Kidney (tissue), 13 donors: ENCODE measurements at regions not wholly inside any gene's neighbourhood (a gene's known extent, or its start where the extent isn't known, plus 50 kb on each side); places are given as distances from the start of the nearest gene placed in this dataset.
A peak's percentile ranks its signal among the peaks of the same experiment; 100 is the strongest.

Source experiments
- DNase-seq, 5 donors: peaks; one replicate each; pipeline ENCODE4 v3.0.0-alpha.2; 2013 to 2020
- FAIRE-seq: peaks from 2 replicates; lab custom pipeline; 2012; peaks lifted over from hg19 to GRCh38; lab: Jason Lieb, UNC
- H3K27ac ChIP-seq, 2 donors: one replicate each; pipeline ENCODE4 v1.7.0; 2013; ENCODE audit warnings: low read depth in 2 of 2, low read length in 2 of 2, inconsistent platforms in 1 of 2
- H3K27me3 ChIP-seq: one replicate; pipeline ENCODE4 v1.7.1; 2013; ENCODE audit warnings: low read length, inconsistent platforms; ENCODE audit not compliant: control insufficient read depth, insufficient read depth
- H3K36me3 ChIP-seq, 3 donors: one replicate each; pipeline versions ENCODE4 v1.7.0 to v1.7.1; 2013; ENCODE audit warnings: low read length in 3 of 3, control low read depth in 1 of 3, inconsistent platforms in 1 of 3; ENCODE audit not compliant: insufficient read depth in 3 of 3, control insufficient read depth in 2 of 3
- H3K4me1 ChIP-seq, 3 donors: one replicate each; pipeline versions ENCODE4 v1.7.0 to v1.7.1; 2013; ENCODE audit warnings: low read length in 3 of 3, inconsistent platforms in 1 of 3, low read depth in 1 of 3; ENCODE audit not compliant: control insufficient read depth in 2 of 3, insufficient read depth in 2 of 3
- H3K4me3 ChIP-seq, 3 donors: one replicate each; pipeline versions ENCODE4 v1.7.0 to v1.8.1; 2013; ENCODE audit warnings: low read length in 3 of 3, control low read depth in 1 of 3, inconsistent platforms in 1 of 3
- H3K9ac ChIP-seq, 3 donors: one replicate each; pipeline versions ENCODE4 v1.7.0 to v1.7.1; 2013; ENCODE audit warnings: low read length in 3 of 3, control low read depth in 1 of 3, inconsistent platforms in 1 of 3
- H3K9me3 ChIP-seq, 3 donors: one replicate each; pipeline versions ENCODE4 v1.7.0 to v1.7.1; 2013; ENCODE audit warnings: low read length in 3 of 3, control low read depth in 1 of 3, inconsistent platforms in 1 of 3; ENCODE audit not compliant: control insufficient read depth in 2 of 3, insufficient read depth in 1 of 3
- intact Hi-C: fragments of 100-400 bp; cut with DNase I; formaldehyde crosslinking; loops from one replicate; pipeline ENCODE4 v1.11.1; 2022
- TF ChIP-seq, protein P1 (sequence below): IDR thresholded peaks from 3 replicates; pipeline ENCODE4 v1.5.1; 2012; ENCODE audit warnings: mild to moderate bottlenecking, moderate library complexity, borderline replicate concordance; ENCODE audit not compliant: insufficient read depth; ENCODE audit errors: extremely low read depth
- donor health status: control.
- donor health status: control.
- donor health status: control.
- donor health status: control.
- donor health status: control.
- donor health status: DM: yes; HTN: yes; CAD: no.
- donor health status: Normal renal cell carcinoma (clear cell type).

DNA sequence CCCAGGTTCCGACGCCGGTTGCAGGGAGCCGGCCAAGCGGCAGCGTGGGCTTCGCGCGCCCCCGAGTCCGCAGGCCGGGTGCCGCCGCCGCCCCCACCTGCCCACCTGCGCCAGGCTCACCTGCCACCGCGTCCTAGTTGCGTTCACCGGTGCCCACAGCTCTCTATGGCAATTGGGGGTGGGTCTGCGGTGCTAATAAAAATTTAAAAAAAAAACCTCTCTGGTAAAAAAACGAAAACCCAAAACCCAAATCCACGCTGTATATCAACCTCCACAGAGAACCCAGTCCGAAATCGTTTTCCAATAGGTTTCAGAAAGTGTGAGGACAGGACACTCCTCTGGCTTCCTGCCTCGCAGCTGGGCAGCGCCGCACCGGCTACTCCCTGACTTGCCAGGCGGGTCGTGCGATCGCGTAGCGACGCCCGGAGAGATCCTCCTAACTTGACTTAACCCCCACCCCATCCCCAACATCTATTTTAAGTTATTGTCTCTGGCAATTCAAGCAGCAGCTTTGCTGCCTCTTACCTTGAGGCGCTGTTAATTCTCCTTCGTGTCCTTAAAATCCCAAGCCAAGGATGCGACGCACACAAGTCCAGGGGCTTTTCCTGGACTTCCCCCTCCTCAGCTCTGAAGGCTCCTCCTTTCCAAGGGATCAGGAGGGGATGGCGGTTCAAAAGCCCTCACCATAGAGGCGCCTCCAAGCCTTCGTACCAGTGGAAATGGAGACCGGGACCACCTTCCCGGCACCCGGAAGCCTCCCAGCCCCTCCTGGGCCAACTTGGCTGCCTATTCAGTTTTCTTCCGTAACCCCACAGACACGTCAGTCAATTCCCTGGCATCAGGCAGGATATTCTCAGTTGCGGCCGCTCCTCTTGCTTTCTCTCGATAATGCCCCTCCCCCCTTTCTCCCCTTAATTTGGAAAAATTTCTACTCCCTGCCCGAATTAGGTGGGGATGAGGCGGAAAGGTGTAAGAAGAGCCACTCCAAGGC lies 1639.4 kb upstream of the C9orf72 start:
- no peak overlapping the region for H3K27ac ChIP-seq
- peak; percentile 35 to 72 (median 56) for DNase-seq
- FAIRE-seq = no peak
- peaks cover 0 to 3% (median 0%) of the 10 kb centered on the region in 3 donors for H3K4me1 ChIP-seq
- H3K36me3 ChIP-seq = no peaks in the 10 kb centered on the region
- no peaks in the 10 kb centered on the region for H3K9me3 ChIP-seq
- H3K27me3 ChIP-seq = peaks cover 19% of the 10 kb centered on the region
- TF ChIP-seq, protein P1, sequence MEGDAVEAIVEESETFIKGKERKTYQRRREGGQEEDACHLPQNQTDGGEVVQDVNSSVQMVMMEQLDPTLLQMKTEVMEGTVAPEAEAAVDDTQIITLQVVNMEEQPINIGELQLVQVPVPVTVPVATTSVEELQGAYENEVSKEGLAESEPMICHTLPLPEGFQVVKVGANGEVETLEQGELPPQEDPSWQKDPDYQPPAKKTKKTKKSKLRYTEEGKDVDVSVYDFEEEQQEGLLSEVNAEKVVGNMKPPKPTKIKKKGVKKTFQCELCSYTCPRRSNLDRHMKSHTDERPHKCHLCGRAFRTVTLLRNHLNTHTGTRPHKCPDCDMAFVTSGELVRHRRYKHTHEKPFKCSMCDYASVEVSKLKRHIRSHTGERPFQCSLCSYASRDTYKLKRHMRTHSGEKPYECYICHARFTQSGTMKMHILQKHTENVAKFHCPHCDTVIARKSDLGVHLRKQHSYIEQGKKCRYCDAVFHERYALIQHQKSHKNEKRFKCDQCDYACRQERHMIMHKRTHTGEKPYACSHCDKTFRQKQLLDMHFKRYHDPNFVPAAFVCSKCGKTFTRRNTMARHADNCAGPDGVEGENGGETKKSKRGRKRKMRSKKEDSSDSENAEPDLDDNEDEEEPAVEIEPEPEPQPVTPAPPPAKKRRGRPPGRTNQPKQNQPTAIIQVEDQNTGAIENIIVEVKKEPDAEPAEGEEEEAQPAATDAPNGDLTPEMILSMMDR = no peak
- peak overlapping the region in 2 of 3 donors; percentile 12 to 24 for H3K9ac ChIP-seq
- intact Hi-C loops = no loop called here
- H3K4me3 ChIP-seq = peak overlapping the region; percentile 54 to 73 (median 72)

DNA sequence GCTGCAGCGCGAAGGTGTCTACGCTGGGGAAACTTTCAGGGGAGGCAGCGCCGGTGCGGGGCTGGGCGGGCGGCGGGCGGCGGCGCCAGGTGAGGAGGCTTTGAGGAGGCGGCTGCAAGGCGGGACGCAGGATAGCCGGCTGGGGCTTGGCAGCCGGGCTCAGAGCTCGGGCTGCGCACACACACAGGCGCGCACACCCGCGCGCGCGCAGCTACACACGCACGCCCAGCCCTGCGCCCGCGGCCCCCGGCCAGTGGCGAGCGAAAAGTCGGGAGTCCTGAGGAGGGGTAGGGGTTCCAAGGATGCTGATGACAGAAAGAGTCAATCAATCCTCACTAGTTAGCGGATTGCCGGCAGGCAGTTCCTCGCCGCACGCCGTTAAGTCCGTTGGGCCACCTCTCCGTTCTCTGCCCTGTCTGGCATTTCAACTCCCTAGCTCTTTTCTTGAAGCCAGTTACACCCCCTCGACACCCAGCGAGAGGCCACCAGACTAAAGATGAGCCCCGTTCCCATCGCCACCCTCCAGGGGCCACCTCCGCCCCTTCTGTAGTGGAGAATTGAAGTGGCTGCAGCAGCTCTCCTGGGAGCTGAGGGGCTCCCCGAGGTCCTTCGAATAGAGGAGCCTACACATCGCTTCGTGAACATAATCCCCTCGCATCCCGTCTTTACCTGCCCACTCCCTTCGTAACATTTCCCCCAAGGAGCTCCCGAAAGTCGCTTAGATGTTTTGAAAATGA lies 1640.3 kb upstream of the C9orf72 start, which contains the start of gene LINGO2:
Gene LINGO2 (minus strand): TSS at position 185 of the 737 bp plus-strand sequence.
- Histone ChIP-seq H3K9me3 (no peaks in the 10 kb centered on the region), H3K27me3 (peaks cover 19% of the 10 kb centered on the region), H3K27ac (no peak within 1 kb of the TSS), H3K4me3 (peak within 1 kb of the TSS; percentile 72 to 76 (median 73)), H3K4me1 (peaks cover 0 to 3% (median 0%) of the 10 kb centered on the region in 3 donors), H3K36me3 (no peaks in the 10 kb centered on the region), H3K9ac (peak within 1 kb of the TSS in 2 of 3 donors; percentile 12 to 61)
- intact Hi-C loops = no loop called here
- peak in 4 of 5 donors; percentile 66 to 82 (median 67) for DNase-seq
- TF ChIP-seq, protein P1 = no peak
- no peak for FAIRE-seq

DNA sequence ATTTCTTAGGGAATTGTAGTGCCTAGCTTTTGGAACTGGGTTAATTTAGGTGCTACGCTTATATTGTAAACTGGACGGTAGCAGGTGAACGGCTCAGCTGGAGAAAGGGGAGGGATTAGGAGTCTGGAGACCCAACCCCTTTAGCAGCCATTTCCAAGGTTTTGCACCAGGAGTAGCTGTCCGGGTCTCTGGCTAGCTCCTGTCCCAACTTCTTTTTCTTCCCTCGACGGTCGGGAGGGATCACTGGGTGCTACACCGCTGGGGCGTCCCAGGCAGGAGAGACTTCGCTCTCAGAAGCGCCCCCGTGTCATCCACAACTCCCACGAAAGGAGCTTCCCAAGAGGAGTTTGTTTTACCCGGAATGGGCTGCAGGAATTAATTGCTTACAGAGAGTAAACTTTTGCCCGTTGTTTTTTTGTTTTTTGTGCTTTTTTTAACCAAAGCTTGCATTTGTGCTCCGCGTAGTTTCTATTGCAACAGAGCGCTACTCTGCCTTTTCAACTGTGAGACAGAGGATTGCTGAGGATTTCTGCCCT lies 1640.9 kb upstream of the C9orf72 start:
- FAIRE-seq (no peak), DNase-seq (peak in 4 of 5 donors; percentile 74 to 92 (median 83))
- Histone ChIP-seq H3K9me3 (no peaks in the 10 kb centered on the region), H3K4me1 (peaks cover 0 to 3% (median 0%) of the 10 kb centered on the region in 3 donors), H3K36me3 (no peaks in the 10 kb centered on the region), H3K27me3 (peaks cover 19% of the 10 kb centered on the region), H3K27ac (no peak overlapping the region), H3K4me3 (peak overlapping the region; percentile 72 to 76 (median 73)), H3K9ac (peak overlapping the region in 1 of 3 donors; percentile 3)
- TF ChIP-seq, protein P1 = no peak
- intact Hi-C loops = no loop called here
